Urinary bladder (tissue), 3 donors: ENCODE measurements at regions not wholly inside any gene's neighbourhood (a gene's known extent, or its start where the extent isn't known, plus 50 kb on each side); places are given as distances from the start of the nearest gene placed in this dataset.
"Not testable (repeated sequence)": the region's sequence is repeated elsewhere in the genome, so short reads cannot be mapped to it uniquely, and the experiment has no call there.

ENCODE experiments used
- DNase-seq: peaks from one replicate; pipeline ENCODE4 v3.0.0-alpha.2; 2015; ENCODE audit errors: extremely low spot score
- H3K27ac ChIP-seq: one replicate; pipeline ENCODE4 v1.5.1; 2013; ENCODE audit warnings: low read depth, mild to moderate bottlenecking, moderate library complexity
- H3K36me3 ChIP-seq: one replicate; pipeline ENCODE4 v1.6.1; 2013; ENCODE audit warnings: mild to moderate bottlenecking, moderate library complexity; ENCODE audit not compliant: insufficient read depth
- H3K4me1 ChIP-seq: one replicate; pipeline ENCODE4 v1.6.1; 2013; ENCODE audit warnings: mild to moderate bottlenecking, moderate library complexity; ENCODE audit not compliant: insufficient read depth
- H3K4me3 ChIP-seq: one replicate; pipeline ENCODE4 v1.5.1; 2013; ENCODE audit warnings: low read depth, low read length
- WGBS: extraction: QIAGEN DNeasy Blood & Tissue Kit; methylation state at CpG from one replicate; pipeline ENCODE4 v1.1.7; 2013; 5-methylcytosine and 5-hydroxymethylcytosine counted together
- donor health status: healthy with polysubstance abuse.
- donor health status: healthy.

DNA sequence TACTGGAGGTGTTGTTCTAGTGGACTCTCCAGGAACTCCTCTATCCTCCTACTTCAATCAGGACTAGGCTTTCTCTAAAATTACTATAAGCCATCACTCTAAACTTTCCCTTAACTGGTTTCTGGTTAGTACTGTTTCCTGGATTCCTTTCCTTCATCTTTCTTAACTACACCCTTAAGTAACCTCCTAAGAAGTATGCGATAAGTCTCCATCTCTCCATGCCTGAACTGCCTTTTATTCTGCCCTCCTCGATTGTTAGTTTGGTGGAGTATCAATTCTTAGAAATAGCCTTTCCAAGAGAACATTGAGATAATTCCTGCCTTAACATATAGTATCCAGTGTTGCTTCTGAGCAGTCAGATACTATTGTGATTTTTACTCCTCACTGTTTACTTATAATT is 162.9 kb upstream of the PDE4B start:
- Histone ChIP-seq H3K36me3 (no peaks in the 10 kb centered on the region), H3K4me1 (no peaks in the 10 kb centered on the region), H3K27ac (no peak overlapping the region), H3K4me3 (no peak overlapping the region)
- no peak for DNase-seq
- 92% methylated on average over 2 of the region's 2 CpGs for WGBS

DNA sequence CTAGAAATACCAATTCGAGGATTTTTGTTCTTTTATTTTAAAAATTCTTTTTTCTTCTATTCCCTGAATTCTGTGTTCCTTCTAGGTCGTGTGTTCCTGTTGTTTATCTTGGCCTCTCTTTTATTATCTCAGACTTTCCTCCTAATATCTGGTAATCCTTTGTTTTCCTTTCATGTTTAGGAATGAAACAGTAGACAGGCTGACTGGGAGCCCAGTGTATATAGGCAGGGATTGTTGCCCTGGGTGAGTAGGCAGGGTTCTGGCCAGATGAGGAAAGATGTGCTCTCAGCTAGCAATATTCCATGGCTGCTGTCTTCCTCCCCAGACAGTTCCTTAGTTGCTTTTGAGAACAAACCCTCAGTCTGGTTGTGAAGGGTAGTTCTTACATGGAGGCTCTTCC is 161.8 kb upstream of the PDE4B start:
- WGBS = 44% methylated on average over 2 of the region's 2 CpGs
- Histone ChIP-seq H3K4me1 (no peaks in the 10 kb centered on the region), H3K36me3 (no peaks in the 10 kb centered on the region), H3K4me3 (no peak overlapping the region), H3K27ac (peak overlapping the region; percentile 23)
- no peak for DNase-seq

DNA sequence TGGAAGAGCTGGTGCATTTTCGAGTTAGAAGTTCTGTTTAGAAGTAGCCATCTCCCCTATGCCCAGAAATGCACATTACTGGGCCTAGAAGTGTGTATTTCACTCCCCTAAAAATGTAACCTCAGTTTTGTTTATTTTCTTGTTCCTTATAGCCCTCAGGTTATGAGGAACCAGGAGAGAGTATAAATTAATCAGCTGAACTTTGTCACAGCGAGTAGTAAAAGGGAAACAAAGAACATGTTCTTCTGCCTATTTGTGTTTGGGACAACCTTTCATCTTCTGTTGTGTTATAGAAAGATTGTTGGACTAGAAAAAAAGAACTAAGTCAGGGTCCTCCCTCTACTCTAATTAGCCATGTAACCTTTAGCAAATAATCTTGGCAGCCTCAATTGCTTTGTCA is 160.5 kb upstream of the PDE4B start:
- WGBS = 92% methylated on average over 2 of the region's 2 CpGs
- Histone ChIP-seq H3K4me3 (no peak overlapping the region), H3K36me3 (no peaks in the 10 kb centered on the region), H3K27ac (no peak overlapping the region), H3K4me1 (no peaks in the 10 kb centered on the region)
- no peak for DNase-seq

DNA sequence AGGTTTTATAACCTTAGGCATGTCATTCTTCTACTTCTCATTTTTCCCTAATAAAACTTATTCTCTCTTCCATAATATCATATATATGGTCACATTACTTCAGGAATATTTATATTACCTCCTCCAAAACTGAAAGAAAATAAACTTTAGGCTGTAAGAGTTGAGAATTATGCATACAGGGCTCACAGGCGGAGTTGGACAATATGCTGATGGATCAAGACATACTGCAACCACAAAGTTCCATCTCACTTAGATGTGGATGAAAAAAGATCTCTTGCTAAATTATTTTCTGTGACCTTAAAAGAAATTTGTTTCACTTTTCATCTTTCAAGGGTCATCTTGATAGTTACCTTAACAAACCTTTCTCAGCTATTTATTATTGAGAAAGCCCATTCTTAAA is 152.6 kb upstream of the PDE4B start:
- WGBS = 83% methylated on average over 1 of the region's 1 CpG

DNA sequence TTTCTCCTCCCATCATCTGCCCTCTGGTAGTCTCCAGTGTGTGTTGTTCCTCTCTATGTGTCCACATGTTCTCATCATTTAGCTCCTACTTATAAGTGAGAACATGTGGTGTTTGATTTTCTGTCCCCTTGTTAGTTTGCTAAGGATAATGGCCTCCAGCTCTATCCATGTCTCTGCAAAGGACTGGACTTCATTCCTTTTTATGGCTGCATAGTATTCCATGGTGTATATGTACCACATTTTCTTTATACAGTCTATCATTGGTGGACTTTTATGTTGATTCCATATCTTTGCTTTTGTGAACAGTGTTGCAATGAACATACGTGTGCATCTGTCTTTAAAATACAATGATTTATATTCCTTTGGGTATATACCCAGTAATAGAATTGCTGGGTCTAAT is 143.5 kb upstream of the PDE4B start:
- not testable (repeated sequence) for H3K4me1 ChIP-seq, H3K36me3 ChIP-seq, H3K27ac ChIP-seq, DNase-seq, H3K4me3 ChIP-seq
- WGBS = 84% methylated on average over 1 of the region's 1 CpG

More for the DNA sequence above, 152.6 kb upstream of the PDE4B start:
- H3K4me1 ChIP-seq = no peaks in the 10 kb centered on the region
- DNase-seq = no peak
- H3K36me3 ChIP-seq = no peaks in the 10 kb centered on the region
- no peak overlapping the region for H3K27ac ChIP-seq
- H3K4me3 ChIP-seq = no peak overlapping the region

DNA sequence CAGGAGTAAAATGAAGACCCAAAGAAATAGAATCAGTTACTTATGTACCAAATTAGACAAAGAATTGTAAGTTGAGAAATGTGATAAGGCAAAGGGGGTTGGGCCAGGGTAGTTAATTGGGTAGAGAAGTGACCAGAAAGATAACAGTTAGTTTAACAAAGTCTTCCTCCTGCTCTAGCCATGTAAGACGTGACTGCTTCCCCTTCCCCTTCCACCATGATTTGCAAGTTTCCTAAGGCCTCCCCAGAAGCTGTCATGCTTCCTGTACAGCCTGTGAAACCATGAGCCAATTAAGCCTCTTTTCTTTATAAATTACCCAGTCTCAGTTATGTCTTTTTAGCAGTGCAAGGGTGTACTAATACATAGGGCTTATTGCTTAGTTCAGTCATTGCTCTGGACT is 142.0 kb upstream of the PDE4B start:
- Histone ChIP-seq H3K4me3 (no peak overlapping the region), H3K27ac (no peak overlapping the region), H3K36me3 (no peaks in the 10 kb centered on the region), H3K4me1 (no peaks in the 10 kb centered on the region)
- no peak for DNase-seq
- 54% methylated on average over 1 of the region's 1 CpG for WGBS

DNA sequence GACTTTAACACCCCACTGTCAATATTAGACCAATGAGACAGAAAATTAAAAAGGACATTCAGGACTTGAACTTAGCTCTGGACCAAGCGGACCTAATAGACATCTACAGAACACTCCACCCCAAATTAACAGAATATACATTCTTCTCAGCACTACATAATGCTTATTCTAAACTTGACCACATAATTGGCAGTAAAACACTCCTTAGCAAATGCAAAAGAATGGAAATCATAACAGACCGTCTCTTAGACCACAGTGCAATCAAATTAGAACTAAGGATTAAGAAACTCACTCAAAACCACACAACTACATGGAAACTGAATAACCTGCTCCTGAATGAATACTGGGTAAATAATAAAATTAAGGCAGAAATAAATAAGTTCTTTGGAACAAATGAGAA is 138.2 kb upstream of the PDE4B start:
- not testable (repeated sequence) for H3K4me3 ChIP-seq, H3K36me3 ChIP-seq, H3K27ac ChIP-seq, DNase-seq, H3K4me1 ChIP-seq
- 76% methylated on average over 2 of the region's 2 CpGs for WGBS

DNA sequence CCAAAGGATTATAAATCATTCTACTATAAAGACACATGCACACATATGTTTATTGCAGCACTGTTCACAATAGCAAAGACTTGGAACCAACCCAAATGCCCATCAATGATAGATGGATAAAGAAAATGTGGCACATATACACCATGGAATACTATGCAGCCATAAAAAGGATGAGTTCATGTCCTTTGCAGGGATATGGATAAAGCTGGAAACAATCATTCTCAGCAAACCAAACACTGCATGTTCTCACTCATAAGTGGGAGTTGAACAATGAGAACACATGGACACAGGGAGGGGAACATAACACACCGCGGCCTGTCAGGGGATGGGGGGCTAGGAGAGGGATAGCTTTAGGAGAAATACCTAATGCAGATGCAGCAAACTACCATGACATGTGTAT is 135.1 kb upstream of the PDE4B start:
- not testable (repeated sequence) for H3K27ac ChIP-seq, DNase-seq
- 97% methylated on average over 2 of the region's 2 CpGs for WGBS

DNA sequence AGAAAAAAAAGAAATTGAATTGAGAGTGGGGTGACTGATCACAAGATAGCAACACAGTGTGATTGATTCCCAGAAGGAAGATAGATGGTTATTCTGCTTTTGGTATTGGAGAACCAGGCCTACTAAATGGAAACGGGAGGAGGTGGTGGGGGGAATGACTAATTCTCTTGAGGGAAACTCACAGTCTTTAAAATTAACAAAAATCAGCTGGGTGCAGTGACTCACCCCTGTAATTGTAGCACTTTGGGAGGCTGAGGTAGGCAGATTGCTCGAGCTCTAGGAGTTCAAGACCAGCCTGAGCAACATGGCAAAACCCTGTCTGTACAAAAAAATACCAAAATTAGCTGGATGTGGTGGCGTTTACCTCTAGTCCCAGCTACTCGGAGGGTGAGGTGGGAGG is 134.6 kb upstream of the PDE4B start:
- Histone ChIP-seq H3K4me3 (no peak overlapping the region), H3K4me1 (no peaks in the 10 kb centered on the region), H3K27ac (no peak overlapping the region), H3K36me3 (no peaks in the 10 kb centered on the region)
- no peak for DNase-seq
- 85% methylated on average over 4 of the region's 4 CpGs for WGBS

More for the DNA sequence above, 135.1 kb upstream of the PDE4B start:
- H3K4me1 ChIP-seq, H3K4me3 ChIP-seq, H3K36me3 ChIP-seq: not testable (repeated sequence)

DNA sequence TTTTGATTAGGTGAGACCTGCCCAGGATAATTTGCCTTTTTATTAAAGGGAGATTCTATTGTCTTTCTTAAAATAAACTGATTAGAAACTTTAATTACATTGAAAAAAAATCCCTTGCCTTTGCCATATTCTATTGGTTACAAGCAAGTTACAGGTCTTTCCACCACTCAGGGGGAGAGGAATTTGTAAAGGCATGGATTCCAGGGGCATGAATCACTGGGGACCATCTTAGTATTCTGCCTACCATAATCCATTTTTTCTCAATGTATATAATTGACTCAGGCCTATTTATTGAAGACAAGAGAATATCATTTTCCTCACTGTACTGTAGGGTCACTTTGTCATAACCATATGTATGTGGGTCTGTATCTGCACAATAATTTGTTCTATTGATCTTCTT is 124.3 kb upstream of the PDE4B start:
- no peaks in the 10 kb centered on the region for H3K36me3 ChIP-seq
- no peaks in the 10 kb centered on the region for H3K4me1 ChIP-seq
- H3K27ac ChIP-seq = no peak overlapping the region
- H3K4me3 ChIP-seq = no peak overlapping the region
- no peak for DNase-seq

DNA sequence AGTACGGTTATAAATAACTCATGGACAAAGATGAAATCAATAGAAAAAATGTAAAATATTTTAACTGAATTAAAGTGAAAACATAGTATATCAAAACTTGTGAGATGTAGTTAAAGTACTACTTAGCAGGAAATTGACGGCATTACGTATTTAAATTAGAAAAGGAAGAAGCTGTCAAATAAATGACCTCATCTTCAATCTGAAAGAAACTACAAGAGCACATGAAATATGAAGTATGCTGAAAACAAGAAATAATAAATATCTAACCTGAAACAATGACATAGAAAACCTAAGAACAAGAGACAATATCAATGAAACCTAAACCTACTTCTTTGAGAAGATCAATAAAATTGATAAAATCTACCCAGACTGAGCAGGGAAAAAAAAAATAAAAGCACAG is 122.2 kb upstream of the PDE4B start:
- 90% methylated on average over 3 of the region's 3 CpGs for WGBS
- H3K27ac ChIP-seq = no peak overlapping the region
- no peaks in the 10 kb centered on the region for H3K36me3 ChIP-seq
- no peak overlapping the region for H3K4me3 ChIP-seq
- DNase-seq = no peak
- no peaks in the 10 kb centered on the region for H3K4me1 ChIP-seq

DNA sequence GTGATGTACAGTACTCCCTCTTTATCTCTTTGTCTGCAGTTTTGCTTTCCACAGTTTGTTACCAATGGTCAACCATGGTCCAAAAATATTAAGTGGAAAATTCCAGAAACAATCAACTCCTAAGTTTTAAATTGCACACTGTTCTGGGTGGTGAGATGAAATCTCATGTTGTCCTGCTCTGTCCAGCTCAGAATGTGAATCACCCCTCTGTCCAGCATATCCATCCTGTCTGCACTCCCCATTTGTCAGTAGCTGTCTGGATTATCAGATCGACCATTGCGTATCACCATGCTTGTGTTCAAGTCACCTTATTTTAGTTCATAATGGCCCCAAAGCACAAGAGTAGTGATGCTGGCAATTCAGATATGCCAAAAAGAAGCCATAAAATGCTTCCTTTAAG is 118.2 kb upstream of the PDE4B start:
- no peak for DNase-seq
- H3K36me3 ChIP-seq = no peaks in the 10 kb centered on the region
- no peak overlapping the region for H3K27ac ChIP-seq
- H3K4me1 ChIP-seq = no peaks in the 10 kb centered on the region
- 92% methylated on average over 2 of the region's 2 CpGs for WGBS
- H3K4me3 ChIP-seq = no peak overlapping the region

DNA sequence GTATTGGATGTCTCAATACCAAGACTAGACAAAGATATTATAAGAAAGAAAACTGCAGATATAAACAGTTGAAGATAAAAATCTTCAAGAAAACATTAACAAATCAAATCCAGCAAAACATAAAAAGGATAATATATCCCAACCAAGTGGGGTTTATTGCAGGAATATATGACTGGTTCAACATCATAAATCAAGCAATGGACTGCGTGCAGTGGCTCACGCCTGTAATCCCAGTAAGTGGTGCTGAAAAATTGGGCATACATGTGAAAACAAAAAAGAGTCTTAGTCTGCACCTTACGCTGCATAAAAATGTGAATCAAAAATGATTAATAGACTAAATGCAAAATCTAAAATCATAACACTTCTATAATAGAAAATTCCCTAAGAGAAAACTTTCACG is 112.9 kb upstream of the PDE4B start:
- no peak for DNase-seq
- no peak overlapping the region for H3K27ac ChIP-seq

DNA sequence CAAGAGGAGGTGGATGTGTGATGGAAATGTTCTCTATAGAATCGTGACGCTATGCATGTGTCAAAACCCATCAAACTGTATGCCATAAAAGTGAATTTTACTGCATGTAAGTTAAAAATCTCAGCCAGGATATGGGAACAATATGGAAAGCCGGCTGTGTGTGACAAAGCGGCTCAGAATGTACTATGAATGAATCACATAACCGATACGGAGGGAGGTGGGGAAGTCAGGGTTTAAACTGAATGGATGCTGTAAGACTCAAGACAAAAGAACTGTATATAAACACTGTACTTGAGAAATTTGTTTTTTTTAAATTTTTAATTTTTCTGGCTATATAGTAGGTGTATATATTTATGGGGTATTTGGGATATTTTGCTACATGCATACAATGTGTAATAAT is 111.6 kb upstream of the PDE4B start:
- WGBS = 76% methylated on average over 6 of the region's 6 CpGs
- no peak for DNase-seq
- H3K4me3 ChIP-seq = no peak overlapping the region
- no peaks in the 10 kb centered on the region for H3K36me3 ChIP-seq
- no peak overlapping the region for H3K27ac ChIP-seq
- no peaks in the 10 kb centered on the region for H3K4me1 ChIP-seq

More for the DNA sequence above, 112.9 kb upstream of the PDE4B start:
- H3K4me3 ChIP-seq = no peak overlapping the region
- H3K4me1 ChIP-seq = no peaks in the 10 kb centered on the region
- H3K36me3 ChIP-seq = no peaks in the 10 kb centered on the region
- WGBS = 66% methylated on average over 4 of the region's 4 CpGs

DNA sequence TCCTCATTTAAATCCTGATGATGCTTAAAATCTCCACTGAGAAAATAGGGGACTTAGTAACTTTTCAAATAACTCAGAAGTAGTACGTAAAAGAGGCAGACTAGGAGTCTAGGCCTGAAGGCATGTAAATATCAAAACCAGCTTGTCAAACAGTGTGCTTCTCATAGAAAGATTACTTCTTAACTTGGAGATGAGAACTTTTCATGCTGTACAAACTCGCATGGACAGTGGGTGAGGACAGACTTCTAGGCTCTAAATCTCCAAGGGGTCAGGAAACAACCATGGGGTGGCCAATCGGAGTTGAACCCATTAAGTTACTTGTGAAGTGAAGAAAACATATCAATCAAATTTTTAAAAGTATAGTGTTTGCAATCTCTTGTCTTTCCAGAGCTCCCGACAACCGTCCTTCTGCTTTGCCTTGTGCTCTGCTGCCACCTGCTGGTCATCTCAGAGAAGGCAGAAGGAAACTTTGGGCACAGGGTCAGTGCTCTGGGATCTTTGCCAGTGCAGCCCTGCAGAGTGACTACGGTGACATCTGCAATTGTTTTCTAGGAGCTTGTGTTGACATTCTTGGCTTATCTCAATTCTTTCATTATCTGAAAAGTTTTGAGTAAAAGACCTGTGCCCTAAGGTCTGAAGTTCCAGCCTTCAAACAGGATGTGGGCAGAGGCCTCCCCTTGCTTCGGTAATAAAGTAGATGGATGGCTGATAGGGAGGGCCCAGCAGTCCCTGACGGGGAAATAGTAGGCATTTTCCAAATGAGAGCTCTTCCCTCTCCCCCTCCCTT is 105.1 kb upstream of the PDE4B start:
- no peak overlapping the region for H3K27ac ChIP-seq
- 12% methylated on average over 8 of the region's 8 CpGs for WGBS
- no peak overlapping the region for H3K4me3 ChIP-seq
- peak; percentile 41 for DNase-seq
- peaks cover 2% of the 10 kb centered on the region for H3K4me1 ChIP-seq
- no peaks in the 10 kb centered on the region for H3K36me3 ChIP-seq
